ENCODE measurements at regions not wholly inside any gene's neighbourhood (a gene's known extent, or its start where the extent isn't known, plus 50 kb on each side); places are given as distances from the start of the nearest gene placed in this dataset.

DNA sequence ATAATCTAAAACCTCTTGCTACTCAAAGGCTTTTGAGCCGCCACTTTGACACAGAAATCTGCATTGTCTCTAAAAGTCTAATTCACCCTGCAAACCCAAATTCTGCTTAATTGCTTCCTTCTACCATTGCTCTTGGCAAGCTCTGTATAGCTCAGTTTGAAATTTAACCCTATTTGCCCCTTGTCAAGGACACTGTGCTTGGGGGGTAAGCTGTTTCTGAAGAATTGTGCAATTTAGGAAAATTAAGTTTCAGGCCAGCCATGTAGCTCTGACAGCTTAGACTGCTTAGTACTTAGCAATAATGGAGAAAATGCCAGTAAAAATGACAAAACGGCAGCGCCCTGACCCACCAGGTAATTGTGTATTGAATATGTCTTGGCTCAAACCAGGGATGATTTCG is 282.2 kb downstream of the OLFM4 start:
- Histone ChIP-seq H3K36me3 (ENCODE audit: insufficient read depth, low read length, poor library complexity, severe bottlenecking) (no peaks in the 10 kb centered on the region), H3K9me3 (ENCODE audit: low read depth, low read length, poor library complexity, severe bottlenecking) (no peaks in the 10 kb centered on the region), H3K27me3 (replicated peaks; ENCODE audit: insufficient read depth, low read depth, low read length, poor library complexity) (no peaks in the 10 kb centered on the region), H3K4me1 (ENCODE audit: insufficient read depth, low read length, poor library complexity, severe bottlenecking) (no peaks in the 10 kb centered on the region), H3K27ac (ENCODE audit: low read depth, low read length, poor library complexity, severe bottlenecking) (no peak overlapping the region), H3K4me3 (ENCODE audit: low read depth, low read length, poor library complexity, severe bottlenecking) (no peak overlapping the region)
- POLR2A ChIA-PET (ENCODE audit: low non-redundant PET): no interaction called here
- TF ChIP-seq, protein P1, sequence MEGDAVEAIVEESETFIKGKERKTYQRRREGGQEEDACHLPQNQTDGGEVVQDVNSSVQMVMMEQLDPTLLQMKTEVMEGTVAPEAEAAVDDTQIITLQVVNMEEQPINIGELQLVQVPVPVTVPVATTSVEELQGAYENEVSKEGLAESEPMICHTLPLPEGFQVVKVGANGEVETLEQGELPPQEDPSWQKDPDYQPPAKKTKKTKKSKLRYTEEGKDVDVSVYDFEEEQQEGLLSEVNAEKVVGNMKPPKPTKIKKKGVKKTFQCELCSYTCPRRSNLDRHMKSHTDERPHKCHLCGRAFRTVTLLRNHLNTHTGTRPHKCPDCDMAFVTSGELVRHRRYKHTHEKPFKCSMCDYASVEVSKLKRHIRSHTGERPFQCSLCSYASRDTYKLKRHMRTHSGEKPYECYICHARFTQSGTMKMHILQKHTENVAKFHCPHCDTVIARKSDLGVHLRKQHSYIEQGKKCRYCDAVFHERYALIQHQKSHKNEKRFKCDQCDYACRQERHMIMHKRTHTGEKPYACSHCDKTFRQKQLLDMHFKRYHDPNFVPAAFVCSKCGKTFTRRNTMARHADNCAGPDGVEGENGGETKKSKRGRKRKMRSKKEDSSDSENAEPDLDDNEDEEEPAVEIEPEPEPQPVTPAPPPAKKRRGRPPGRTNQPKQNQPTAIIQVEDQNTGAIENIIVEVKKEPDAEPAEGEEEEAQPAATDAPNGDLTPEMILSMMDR (conservative IDR thresholded peaks at IDR 0.05; ENCODE audit: low read depth, low read length): no peak
- TF ChIP-seq EZH2 (IDR thresholded peaks at IDR 0.05; ENCODE audit: borderline replicate concordance, low read depth, low read length, poor library complexity, severe bottlenecking): no peak
- no peak for DNase-seq (ENCODE audit: low spot score)
- CTCF ChIA-PET: no interaction called here
- no TSS peak for BruUV-seq (replicated peaks)
- intact Hi-C loops (cut with micrococcal nuclease; ENCODE audit: unreplicated experiment): no loop called here

DNA sequence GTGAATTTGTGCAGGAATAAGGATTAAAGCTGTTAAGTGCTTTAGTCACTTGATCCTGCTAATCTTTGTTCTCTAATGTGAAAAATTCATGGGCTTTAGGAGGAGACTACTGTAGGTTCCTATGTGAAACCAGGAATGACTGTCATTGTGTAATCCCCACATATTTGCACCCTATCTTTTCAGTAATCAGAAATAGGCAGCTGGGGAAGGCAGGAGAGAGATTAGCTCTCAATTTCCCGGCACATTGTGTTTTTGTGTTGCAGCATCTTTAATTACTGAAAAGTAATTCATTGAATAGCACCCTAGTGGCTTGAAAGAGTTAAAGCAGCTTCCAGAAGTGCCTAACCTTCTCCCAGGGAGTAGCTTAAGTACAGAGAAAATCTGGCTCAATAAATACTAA is 282.9 kb downstream of the OLFM4 start:
- Histone ChIP-seq H3K4me3 (ENCODE audit: low read depth, low read length, poor library complexity, severe bottlenecking) (no peak overlapping the region), H3K27ac (ENCODE audit: low read depth, low read length, poor library complexity, severe bottlenecking) (no peak overlapping the region), H3K27me3 (replicated peaks; ENCODE audit: insufficient read depth, low read depth, low read length, poor library complexity) (no peaks in the 10 kb centered on the region), H3K36me3 (ENCODE audit: insufficient read depth, low read length, poor library complexity, severe bottlenecking) (no peaks in the 10 kb centered on the region), H3K4me1 (ENCODE audit: insufficient read depth, low read length, poor library complexity, severe bottlenecking) (no peaks in the 10 kb centered on the region), H3K9me3 (ENCODE audit: low read depth, low read length, poor library complexity, severe bottlenecking) (no peaks in the 10 kb centered on the region)
- CTCF ChIA-PET: no interaction called here
- no peak for TF ChIP-seq EZH2 (IDR thresholded peaks at IDR 0.05; ENCODE audit: borderline replicate concordance, low read depth, low read length, poor library complexity, severe bottlenecking)
- TF ChIP-seq, protein P1 (conservative IDR thresholded peaks at IDR 0.05; ENCODE audit: low read depth, low read length): 0 out of 2 replicates have a peak, but pooled peaks have one; percentile 29
- intact Hi-C loops (cut with micrococcal nuclease; ENCODE audit: unreplicated experiment): no loop called here
- peak; percentile 11 for DNase-seq (ENCODE audit: low spot score)
- POLR2A ChIA-PET (ENCODE audit: low non-redundant PET): no interaction called here
- no TSS peak for BruUV-seq (replicated peaks)

DNA sequence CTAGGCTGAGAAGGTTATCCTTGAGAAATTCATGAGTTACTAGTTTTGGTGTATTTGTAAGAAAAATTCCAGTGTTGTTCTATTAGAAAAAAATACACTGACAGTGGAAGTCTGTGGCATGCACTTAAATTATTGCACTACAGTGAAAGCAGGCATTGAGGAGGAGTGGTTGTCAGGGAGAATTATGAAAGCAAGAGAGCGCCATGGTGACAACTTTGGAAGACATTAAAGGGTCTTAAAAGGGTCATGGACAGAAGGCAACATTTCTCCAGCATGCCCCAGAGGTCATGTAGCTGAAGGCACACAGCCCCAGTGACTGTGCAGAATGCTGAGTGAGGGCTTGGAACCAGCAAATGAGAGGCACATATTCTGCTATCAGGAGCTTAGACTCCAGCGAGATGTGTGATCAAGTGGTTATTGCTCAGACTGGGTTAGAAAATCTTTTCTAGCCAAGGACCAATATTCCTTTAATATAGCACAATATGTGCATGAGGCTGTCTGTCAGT is 292.7 kb downstream of the OLFM4 start:
- intact Hi-C loops (cut with micrococcal nuclease; ENCODE audit: unreplicated experiment): no loop called here
- H3K9me3 ChIP-seq (ENCODE audit: low read depth, low read length, poor library complexity, severe bottlenecking): no peaks in the 10 kb centered on the region
- POLR2A ChIA-PET (ENCODE audit: low non-redundant PET): no interaction called here
- CTCF ChIA-PET: no interaction called here
- no peak for DNase-seq (ENCODE audit: low spot score)
- no peak overlapping the region for H3K4me3 ChIP-seq (ENCODE audit: low read depth, low read length, poor library complexity, severe bottlenecking)
- H3K27me3 ChIP-seq (replicated peaks; ENCODE audit: insufficient read depth, low read depth, low read length, poor library complexity): no peaks in the 10 kb centered on the region
- no TSS peak for BruUV-seq (replicated peaks)
- H3K4me1 ChIP-seq (ENCODE audit: insufficient read depth, low read length, poor library complexity, severe bottlenecking): no peaks in the 10 kb centered on the region
- H3K27ac ChIP-seq (ENCODE audit: low read depth, low read length, poor library complexity, severe bottlenecking): no peak overlapping the region
- no peaks in the 10 kb centered on the region for H3K36me3 ChIP-seq (ENCODE audit: insufficient read depth, low read length, poor library complexity, severe bottlenecking)
- no peak for TF ChIP-seq EZH2 (IDR thresholded peaks at IDR 0.05; ENCODE audit: borderline replicate concordance, low read depth, low read length, poor library complexity, severe bottlenecking)
- TF ChIP-seq, protein P1 (conservative IDR thresholded peaks at IDR 0.05; ENCODE audit: low read depth, low read length): no peak

All from A673 (cell line).